GM19328 (cell line): ENCODE measurements at regions not wholly inside any gene's neighbourhood (a gene's known extent, or its start where the extent isn't known, plus 50 kb on each side); places are given as distances from the start of the nearest gene placed in this dataset.

Experiments
- ATAC-seq: cut with Tn5 transposase; IDR thresholded peaks from one replicate; pipeline ENCODE4 v1.9.1; 2021; ENCODE audit warnings: mild to moderate bottlenecking, moderate library complexity; ENCODE audit not compliant: unreplicated experiment

GRCh38 chr1:94599095-94599813, 57.7 kb upstream of the F3 start:
- ATAC-seq: no peak

- ATAC-seq: no peak
Observed at GRCh38 chr1:94597701-94598100, 56.1 kb upstream of the F3 start.

GRCh38 chr1:94596260-94596659, 54.7 kb upstream of the F3 start:
- ATAC-seq: no peak

GRCh38 chr1:94595658-94596057, 54.1 kb upstream of the F3 start:
- no peak for ATAC-seq

GRCh38 chr1:94593611-94594010, 52.1 kb upstream of the F3 start:
- ATAC-seq: no peak

- no peak for ATAC-seq
Observed at GRCh38 chr1:94592571-94592920, 51.0 kb upstream of the F3 start.

GRCh38 chr1:94591823-94592570, 50.4 kb upstream of the F3 start:
- ATAC-seq: no peak
